ENCODE measurements at regions not wholly inside any gene's neighbourhood (a gene's known extent, or its start where the extent isn't known, plus 50 kb on each side); places are given as distances from the start of the nearest gene placed in this dataset.

GRCh38 chr6:165229216-165229615 is 80.2 kb downstream of the C6orf118 start:
- no peak for ATAC-seq

GRCh38 chr6:165227644-165228329 is 81.6 kb downstream of the C6orf118 start:
- ATAC-seq (no peak), DNase-seq (ENCODE audit: low spot score) (no peak)

More at GRCh38 chr6:165229216-165229615, 80.2 kb downstream of the C6orf118 start:
- no peak for DNase-seq (ENCODE audit: low spot score)

GRCh38 chr6:165223736-165224135 is 85.7 kb downstream of the C6orf118 start:
- DNase-seq (ENCODE audit: low spot score), result no peak
- no peak for ATAC-seq

GRCh38 chr6:165223101-165223500 is 86.3 kb downstream of the C6orf118 start:
- ATAC-seq (no peak), DNase-seq (ENCODE audit: low spot score) (no peak)

- DNase-seq (ENCODE audit: low spot score), result no peak
- no peak for ATAC-seq
Observed at GRCh38 chr6:165222315-165223025, 86.9 kb downstream of the C6orf118 start.

GRCh38 chr6:165220045-165220444 is 89.4 kb downstream of the C6orf118 start:
- no peak for ATAC-seq
- DNase-seq (ENCODE audit: low spot score), result no peak

GRCh38 chr6:165219629-165220028 is 89.8 kb downstream of the C6orf118 start:
- no peak for ATAC-seq
- DNase-seq (ENCODE audit: low spot score), result no peak

- no peak for ATAC-seq
- no peak for DNase-seq (ENCODE audit: low spot score)
Observed at GRCh38 chr6:165218829-165219228, 90.6 kb downstream of the C6orf118 start.

GRCh38 chr6:165206798-165207197 is 102.6 kb downstream of the C6orf118 start:
- no peak for DNase-seq (ENCODE audit: low spot score)
- ATAC-seq, result no peak

GRCh38 chr6:165205632-165206031 is 103.8 kb downstream of the C6orf118 start:
- no peak for DNase-seq (ENCODE audit: low spot score)
- no peak for ATAC-seq

GRCh38 chr6:165204807-165205545 is 104.4 kb downstream of the C6orf118 start:
- ATAC-seq (no peak), DNase-seq (ENCODE audit: low spot score) (no peak)

GRCh38 chr6:165200178-165200577 is 109.2 kb downstream of the C6orf118 start:
- ATAC-seq (no peak), DNase-seq (ENCODE audit: low spot score) (no peak)

GRCh38 chr6:165191461-165191860 is 117.9 kb downstream of the C6orf118 start:
- DNase-seq (ENCODE audit: low spot score) (no peak), ATAC-seq (no peak)

- no peak for ATAC-seq
- DNase-seq (ENCODE audit: low spot score), result no peak
Observed at GRCh38 chr6:165186441-165187205, 122.8 kb downstream of the C6orf118 start.

GRCh38 chr6:165186041-165186440 is 123.4 kb downstream of the C6orf118 start:
- ATAC-seq, result no peak

GRCh38 chr6:165184192-165184979 is 125.0 kb downstream of the C6orf118 start:
- ATAC-seq (no peak), DNase-seq (ENCODE audit: low spot score) (no peak)

More at GRCh38 chr6:165186041-165186440, 123.4 kb downstream of the C6orf118 start:
- DNase-seq (ENCODE audit: low spot score), result no peak

- DNase-seq (ENCODE audit: low spot score), result no peak
- no peak for ATAC-seq
Observed at GRCh38 chr6:165183496-165184140, 125.8 kb downstream of the C6orf118 start.

GRCh38 chr6:165183071-165183470 is 126.3 kb downstream of the C6orf118 start:
- DNase-seq (ENCODE audit: low spot score) (no peak), ATAC-seq (no peak)

GRCh38 chr6:165181951-165182414 is 127.4 kb downstream of the C6orf118 start:
- ATAC-seq (no peak), DNase-seq (ENCODE audit: low spot score) (no peak)

- DNase-seq (ENCODE audit: low spot score), result no peak
- no peak for ATAC-seq
Observed at GRCh38 chr6:165178056-165178455, 131.3 kb downstream of the C6orf118 start.

All from left lobe of liver (tissue), 2 donors.